HUES48 (cell line): ENCODE measurements at regions not wholly inside any gene's neighbourhood (a gene's known extent, or its start where the extent isn't known, plus 50 kb on each side); places are given as distances from the start of the nearest gene placed in this dataset.

Experiments
- H3K27ac ChIP-seq: one replicate; pipeline ENCODE4 v1.7.0; 2013; ENCODE audit warnings: low read depth, low read length, inconsistent platforms
- H3K27me3 ChIP-seq: 2 replicates; pipeline ENCODE4 v1.6.1; 2013; ENCODE audit warnings: mild to moderate bottlenecking, low read length; ENCODE audit not compliant: control insufficient read depth, insufficient read depth
- H3K36me3 ChIP-seq: 2 replicates; pipeline ENCODE4 v1.6.1; 2013; ENCODE audit warnings: low read length; ENCODE audit not compliant: control insufficient read depth, insufficient read depth
- H3K4me1 ChIP-seq: 2 replicates; pipeline ENCODE4 v1.6.1; 2013; ENCODE audit warnings: mild to moderate bottlenecking, low read length; ENCODE audit not compliant: control insufficient read depth, insufficient read depth
- H3K4me3 ChIP-seq: 2 replicates; pipeline ENCODE4 v1.5.1; 2013; ENCODE audit warnings: mild to moderate bottlenecking, low read depth, low read length
- H3K9ac ChIP-seq: 2 replicates; pipeline ENCODE4 v1.6.1; 2013; ENCODE audit warnings: mild to moderate bottlenecking, low read depth, low read length, moderate library complexity
- H3K9me3 ChIP-seq: 2 replicates; pipeline ENCODE4 v1.6.1; 2013; ENCODE audit warnings: low read length; ENCODE audit not compliant: control insufficient read depth, insufficient read depth

DNA sequence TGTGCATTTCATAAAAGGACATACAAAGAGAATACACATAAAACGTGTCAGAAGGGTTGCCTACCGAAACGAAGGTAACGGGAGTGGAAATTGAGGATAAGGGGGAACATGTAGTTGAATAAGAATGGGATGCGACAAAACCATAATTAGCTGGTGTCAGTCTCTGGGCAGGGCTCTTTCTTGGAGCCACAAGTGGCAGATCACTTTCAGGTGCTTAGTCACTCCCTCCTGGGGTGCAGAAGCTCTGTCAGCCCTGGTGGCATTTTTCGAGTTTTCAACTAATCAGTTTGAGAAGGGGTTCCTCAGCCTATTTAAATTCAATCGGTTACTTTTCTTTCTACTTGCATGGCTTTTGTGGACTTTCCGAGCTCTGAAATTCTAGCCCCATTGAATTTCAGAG lies 133.9 kb upstream of the IGSF21 start:
- H3K4me1 ChIP-seq, result no peaks in the 10 kb centered on the region
- H3K9ac ChIP-seq, result no peak overlapping the region
- H3K9me3 ChIP-seq, result no peaks in the 10 kb centered on the region
- no peaks in the 10 kb centered on the region for H3K36me3 ChIP-seq
- H3K27ac ChIP-seq, result no peak overlapping the region
- no peak overlapping the region for H3K4me3 ChIP-seq
- H3K27me3 ChIP-seq, result no peaks in the 10 kb centered on the region

DNA sequence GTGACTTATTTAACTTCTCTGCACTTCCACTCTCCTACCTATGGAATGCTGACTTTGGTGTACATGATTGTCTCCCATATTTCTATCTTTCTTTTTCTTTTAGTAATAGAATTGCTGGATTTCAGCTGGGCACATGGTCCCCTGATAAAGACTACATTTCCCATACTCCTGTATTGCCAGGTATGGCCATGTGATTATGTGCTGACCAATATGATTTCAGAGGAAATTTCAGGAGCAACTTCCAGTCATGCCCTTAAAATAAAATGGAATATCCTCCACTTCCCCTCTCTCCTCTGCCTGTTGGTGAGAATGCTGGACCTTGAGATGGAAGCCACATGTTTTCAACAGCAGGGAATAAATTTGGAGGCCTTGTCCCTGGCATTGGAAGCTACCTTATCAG lies 130.7 kb upstream of the IGSF21 start:
- no peaks in the 10 kb centered on the region for H3K4me1 ChIP-seq
- no peak overlapping the region for H3K9ac ChIP-seq
- no peaks in the 10 kb centered on the region for H3K36me3 ChIP-seq
- H3K9me3 ChIP-seq, result no peaks in the 10 kb centered on the region
- no peaks in the 10 kb centered on the region for H3K27me3 ChIP-seq
- no peak overlapping the region for H3K4me3 ChIP-seq
- no peak overlapping the region for H3K27ac ChIP-seq

DNA sequence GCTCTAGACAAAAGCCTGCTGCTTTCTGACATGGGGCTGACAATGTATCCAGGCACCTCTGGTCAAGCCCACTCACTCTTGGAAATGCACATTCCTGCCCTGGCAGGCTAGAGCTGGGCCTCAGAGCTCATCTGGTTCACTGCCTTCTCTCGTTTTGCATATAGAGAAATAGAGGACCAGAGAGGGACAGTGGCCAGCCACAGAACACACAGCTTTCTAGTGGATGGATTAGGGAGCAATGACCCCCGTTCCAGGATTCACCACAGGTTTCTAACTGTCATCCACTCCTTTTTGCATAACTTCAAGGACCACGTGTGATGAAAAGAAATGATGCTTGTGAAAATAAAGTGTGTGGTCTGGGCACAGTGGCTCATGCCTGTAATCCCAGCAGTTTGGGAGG lies 129.6 kb upstream of the IGSF21 start:
- Histone ChIP-seq H3K27me3 (no peaks in the 10 kb centered on the region), H3K9me3 (no peaks in the 10 kb centered on the region), H3K4me1 (no peaks in the 10 kb centered on the region), H3K27ac (no peak overlapping the region), H3K9ac (no peak overlapping the region), H3K36me3 (no peaks in the 10 kb centered on the region), H3K4me3 (no peak overlapping the region)

DNA sequence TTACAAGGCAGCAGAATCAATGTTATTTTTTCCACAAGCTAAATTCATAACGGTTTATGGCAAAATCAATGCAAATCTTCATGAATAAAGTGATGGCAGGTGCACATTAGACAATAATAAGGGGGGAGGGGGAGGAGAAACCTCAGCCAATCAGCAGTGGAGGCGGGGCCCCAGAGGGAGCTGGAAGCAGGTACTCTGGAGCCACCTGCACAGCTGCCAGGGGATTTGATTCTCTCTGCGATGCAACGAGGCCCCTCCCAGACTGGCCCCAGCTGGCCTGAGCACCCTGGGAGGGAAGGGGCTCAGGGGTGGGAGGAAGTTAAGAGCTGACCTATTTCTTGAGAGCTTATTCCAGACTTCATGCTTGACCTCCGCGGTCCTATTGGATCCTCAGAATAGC lies 127.8 kb upstream of the IGSF21 start:
- Histone ChIP-seq H3K4me1 (no peaks in the 10 kb centered on the region), H3K27me3 (no peaks in the 10 kb centered on the region)

DNA sequence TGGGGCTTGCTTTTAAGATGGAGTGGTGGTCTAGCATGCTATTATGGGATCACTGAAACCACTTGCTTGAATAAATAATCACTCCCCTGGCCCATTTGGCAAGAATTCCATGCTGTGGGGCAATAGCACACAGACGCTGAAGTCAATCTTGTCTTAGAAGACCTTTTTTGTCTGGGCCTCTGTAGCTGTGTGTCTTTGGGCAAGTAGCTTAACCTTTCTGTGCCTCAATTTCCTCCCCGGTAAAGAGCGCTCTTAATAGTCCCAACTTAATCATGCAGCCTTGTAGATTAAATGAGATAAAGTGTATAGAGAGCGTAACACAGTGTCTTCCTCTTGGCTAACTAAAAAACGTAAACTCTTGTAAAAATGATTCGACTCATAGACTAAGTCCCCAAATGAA lies 125.4 kb upstream of the IGSF21 start:
- no peaks in the 10 kb centered on the region for H3K27me3 ChIP-seq
- H3K4me1 ChIP-seq, result no peaks in the 10 kb centered on the region
- H3K27ac ChIP-seq, result no peak overlapping the region
- no peaks in the 10 kb centered on the region for H3K9me3 ChIP-seq
- H3K9ac ChIP-seq, result no peak overlapping the region
- no peaks in the 10 kb centered on the region for H3K36me3 ChIP-seq
- H3K4me3 ChIP-seq, result no peak overlapping the region

More for the DNA sequence above, 127.8 kb upstream of the IGSF21 start:
- Histone ChIP-seq H3K9ac (no peak overlapping the region), H3K4me3 (no peak overlapping the region), H3K27ac (no peak overlapping the region), H3K9me3 (no peaks in the 10 kb centered on the region), H3K36me3 (no peaks in the 10 kb centered on the region)

DNA sequence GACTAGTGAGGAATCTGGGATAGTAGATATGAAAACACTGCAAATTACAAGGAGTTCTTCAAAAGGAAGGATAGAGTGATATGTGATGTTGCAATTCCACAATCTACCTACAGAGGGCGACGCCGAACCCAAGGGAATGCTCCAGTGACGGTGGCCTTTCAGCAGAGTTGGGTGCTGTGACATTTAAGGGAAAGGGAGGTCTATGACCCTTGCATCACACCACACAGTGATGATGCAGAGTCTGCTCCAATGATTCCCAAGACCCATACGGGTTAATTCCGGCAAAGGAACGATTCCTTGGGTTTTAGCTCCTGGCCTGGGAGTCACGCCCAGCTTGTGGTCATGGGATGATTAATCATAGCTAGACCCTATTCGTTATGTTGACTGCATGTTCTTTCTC lies 123.0 kb upstream of the IGSF21 start:
- Histone ChIP-seq H3K9ac (no peak overlapping the region), H3K27ac (no peak overlapping the region), H3K36me3 (no peaks in the 10 kb centered on the region), H3K27me3 (no peaks in the 10 kb centered on the region), H3K4me3 (no peak overlapping the region), H3K9me3 (no peaks in the 10 kb centered on the region), H3K4me1 (no peaks in the 10 kb centered on the region)

DNA sequence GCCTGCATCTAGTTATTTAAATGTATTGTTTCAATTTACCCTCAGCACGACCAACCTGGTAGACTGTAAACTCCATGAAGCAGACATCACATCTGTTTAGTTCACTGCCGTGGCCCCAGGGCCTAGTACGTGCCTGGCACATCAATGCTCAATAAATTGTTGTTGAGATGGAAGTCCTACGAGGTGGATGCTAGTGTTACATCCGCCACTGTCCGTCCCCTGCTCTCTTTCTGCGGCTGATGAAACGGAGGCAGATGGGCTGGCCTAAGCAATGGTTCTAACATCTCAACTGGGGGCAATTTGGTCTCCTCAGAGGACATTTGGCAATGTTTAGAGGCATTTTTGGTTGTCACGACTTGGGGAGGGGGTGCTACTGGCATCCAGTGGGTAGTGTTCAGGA lies 121.4 kb upstream of the IGSF21 start:
- H3K9me3 ChIP-seq, result no peaks in the 10 kb centered on the region
- no peaks in the 10 kb centered on the region for H3K4me1 ChIP-seq

DNA sequence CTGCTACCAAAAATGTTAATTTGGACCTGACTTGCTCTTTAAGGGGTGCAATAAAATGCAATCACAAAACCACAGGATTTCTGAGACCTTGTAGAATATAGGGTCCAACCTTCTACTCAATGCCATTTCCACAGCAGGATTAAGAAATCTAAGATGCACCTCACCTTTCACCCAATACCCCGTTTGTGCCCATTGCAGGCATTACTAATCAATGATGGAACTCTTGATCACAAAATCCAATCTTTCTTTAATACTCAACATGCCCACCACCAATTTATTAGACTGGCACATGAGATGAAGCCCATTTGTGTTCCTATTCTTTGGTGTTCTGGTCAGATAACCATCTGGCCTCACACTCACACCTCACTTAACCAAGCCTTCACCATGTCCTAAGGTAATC lies 117.2 kb upstream of the IGSF21 start:
- H3K27ac ChIP-seq, result no peak overlapping the region

More for the DNA sequence above, 121.4 kb upstream of the IGSF21 start:
- Histone ChIP-seq H3K27me3 (no peaks in the 10 kb centered on the region), H3K27ac (no peak overlapping the region), H3K9ac (no peak overlapping the region), H3K36me3 (no peaks in the 10 kb centered on the region), H3K4me3 (no peak overlapping the region)

DNA sequence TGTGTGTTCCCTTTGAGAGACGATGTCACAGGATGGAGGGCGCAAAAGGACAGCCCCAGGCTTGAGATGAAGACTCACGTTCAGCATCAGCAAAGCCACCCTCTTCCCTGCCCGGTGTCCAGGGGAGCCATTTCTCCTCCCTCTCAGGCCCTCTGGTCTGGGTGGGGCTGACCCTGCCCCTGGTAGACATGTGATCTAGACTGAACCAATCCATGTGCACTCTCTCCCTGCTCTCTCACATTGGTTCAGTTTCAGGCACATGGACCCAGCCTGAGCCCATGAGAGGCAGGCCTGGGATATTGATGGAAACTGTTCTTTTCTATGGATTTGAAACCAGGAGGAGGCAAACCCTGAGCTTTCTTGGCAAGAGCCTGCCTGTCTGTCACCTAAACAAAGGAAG lies 115.6 kb upstream of the IGSF21 start:
- Histone ChIP-seq H3K36me3 (no peaks in the 10 kb centered on the region), H3K27ac (no peak overlapping the region), H3K27me3 (no peaks in the 10 kb centered on the region), H3K9me3 (no peaks in the 10 kb centered on the region), H3K4me1 (no peaks in the 10 kb centered on the region), H3K4me3 (no peak overlapping the region), H3K9ac (no peak overlapping the region)

More for the DNA sequence above, 117.2 kb upstream of the IGSF21 start:
- Histone ChIP-seq H3K9ac (no peak overlapping the region), H3K27me3 (no peaks in the 10 kb centered on the region), H3K9me3 (no peaks in the 10 kb centered on the region), H3K4me3 (no peak overlapping the region), H3K36me3 (no peaks in the 10 kb centered on the region), H3K4me1 (no peaks in the 10 kb centered on the region)

DNA sequence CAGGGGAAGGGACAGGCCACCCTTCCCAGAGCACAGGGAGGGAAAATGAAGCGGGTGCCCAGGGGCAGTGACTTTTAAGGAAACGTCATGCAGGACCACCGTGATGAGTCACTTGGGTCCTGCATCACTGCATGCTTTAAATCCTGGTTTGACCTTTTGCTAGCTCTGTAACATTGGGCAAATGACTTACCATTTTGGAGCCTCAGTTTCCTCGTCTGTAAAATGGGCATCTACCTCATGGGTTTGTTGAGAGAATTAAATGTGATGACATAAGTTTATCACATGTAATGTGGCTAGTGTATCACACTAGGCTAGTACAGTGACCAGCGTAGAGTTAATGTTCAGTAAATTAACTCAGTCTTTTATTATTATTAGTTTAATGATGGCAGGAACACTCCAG lies 114.8 kb upstream of the IGSF21 start:
- H3K36me3 ChIP-seq, result no peaks in the 10 kb centered on the region
- H3K4me3 ChIP-seq, result no peak overlapping the region
- H3K9me3 ChIP-seq, result no peaks in the 10 kb centered on the region
- no peaks in the 10 kb centered on the region for H3K27me3 ChIP-seq
- no peak overlapping the region for H3K9ac ChIP-seq
- H3K4me1 ChIP-seq, result no peaks in the 10 kb centered on the region
- H3K27ac ChIP-seq, result no peak overlapping the region

DNA sequence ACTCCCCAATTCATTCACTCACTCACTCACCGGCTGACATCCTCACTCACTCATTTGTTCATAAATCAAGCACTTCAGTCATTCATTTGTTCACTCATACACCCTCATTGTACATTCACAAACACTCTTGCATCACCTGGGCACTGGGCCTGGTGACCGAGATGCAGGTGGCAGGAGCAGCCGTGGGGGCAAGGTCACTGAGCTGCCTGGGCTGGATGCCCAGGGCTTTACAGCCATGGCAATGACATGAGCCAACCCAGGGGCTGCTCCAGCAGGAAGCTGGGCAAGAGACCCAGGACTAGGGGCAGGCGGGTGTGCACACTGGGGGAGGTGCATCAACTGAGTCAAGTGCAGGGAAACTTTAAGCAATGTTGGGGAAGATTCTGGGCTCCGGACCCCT lies 113.6 kb upstream of the IGSF21 start:
- Histone ChIP-seq H3K4me3 (no peak overlapping the region), H3K36me3 (no peaks in the 10 kb centered on the region), H3K27me3 (no peaks in the 10 kb centered on the region), H3K9me3 (no peaks in the 10 kb centered on the region), H3K9ac (no peak overlapping the region), H3K4me1 (no peaks in the 10 kb centered on the region), H3K27ac (no peak overlapping the region)

DNA sequence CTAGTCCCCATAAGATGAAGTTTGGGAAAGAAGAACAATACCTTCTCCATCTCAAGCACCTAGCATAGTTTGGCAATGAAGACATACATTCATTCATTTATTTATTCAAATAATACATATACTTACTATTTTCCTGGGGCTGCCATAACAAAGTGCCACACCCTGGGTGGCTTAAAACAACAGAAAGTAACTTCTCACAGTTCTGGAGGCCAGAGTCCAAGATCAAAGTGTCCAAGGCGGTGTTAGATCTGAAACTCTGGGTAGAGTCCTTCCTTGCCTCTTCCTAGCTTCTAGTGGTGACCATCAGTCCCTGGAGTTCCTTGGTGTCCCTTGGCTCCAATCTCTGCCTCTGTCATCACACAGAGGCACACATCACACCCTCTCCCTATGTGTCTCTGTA lies 112.1 kb upstream of the IGSF21 start:
- no peak overlapping the region for H3K4me3 ChIP-seq
- no peaks in the 10 kb centered on the region for H3K9me3 ChIP-seq
- no peaks in the 10 kb centered on the region for H3K36me3 ChIP-seq
- H3K27me3 ChIP-seq, result no peaks in the 10 kb centered on the region
- H3K27ac ChIP-seq, result no peak overlapping the region
- H3K4me1 ChIP-seq, result no peaks in the 10 kb centered on the region
- H3K9ac ChIP-seq, result no peak overlapping the region
